ENCODE measurements at regions not wholly inside any gene's neighbourhood (a gene's known extent, or its start where the extent isn't known, plus 50 kb on each side); places are given as distances from the start of the nearest gene placed in this dataset.

DNA sequence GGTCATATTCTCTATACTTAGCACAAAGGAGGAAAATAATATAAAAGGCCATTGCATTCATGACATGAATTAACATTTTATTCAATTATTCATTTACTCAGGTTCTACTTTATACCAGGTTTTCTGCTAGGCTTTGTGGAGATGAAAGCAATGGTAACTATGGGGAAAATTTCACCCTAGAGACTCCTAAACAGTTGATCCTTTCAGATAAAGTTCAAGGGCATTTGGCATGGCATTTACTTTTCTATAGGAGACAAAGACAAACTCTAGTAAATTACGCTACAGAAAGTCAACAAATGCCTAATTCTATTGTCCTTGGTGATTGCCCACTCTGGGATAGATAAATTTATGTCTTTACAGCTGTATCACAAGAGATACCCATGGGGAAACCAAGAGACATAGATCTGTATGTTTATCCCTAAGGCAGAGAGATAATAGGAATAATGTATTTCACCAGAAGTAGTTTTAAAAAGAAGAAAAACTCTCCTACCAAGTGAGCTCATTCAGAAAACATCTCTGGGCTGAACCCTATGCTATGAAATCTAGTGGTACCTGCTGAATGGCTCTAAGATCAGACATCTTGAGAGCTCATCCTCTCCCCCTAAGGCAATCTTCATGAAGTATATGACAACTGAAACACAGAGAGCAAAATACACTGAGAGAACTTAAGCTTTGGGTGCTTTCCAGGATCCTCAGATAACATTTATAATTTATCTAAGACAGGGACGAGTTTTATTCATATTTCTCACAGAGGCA, 316.7 kb downstream of the ANTXR2 start:
- in situ Hi-C loops (cut with HindIII; ENCODE audit: low sequenced_read_pairs) = no loop called here
- TF ChIP-seq, protein P1, sequence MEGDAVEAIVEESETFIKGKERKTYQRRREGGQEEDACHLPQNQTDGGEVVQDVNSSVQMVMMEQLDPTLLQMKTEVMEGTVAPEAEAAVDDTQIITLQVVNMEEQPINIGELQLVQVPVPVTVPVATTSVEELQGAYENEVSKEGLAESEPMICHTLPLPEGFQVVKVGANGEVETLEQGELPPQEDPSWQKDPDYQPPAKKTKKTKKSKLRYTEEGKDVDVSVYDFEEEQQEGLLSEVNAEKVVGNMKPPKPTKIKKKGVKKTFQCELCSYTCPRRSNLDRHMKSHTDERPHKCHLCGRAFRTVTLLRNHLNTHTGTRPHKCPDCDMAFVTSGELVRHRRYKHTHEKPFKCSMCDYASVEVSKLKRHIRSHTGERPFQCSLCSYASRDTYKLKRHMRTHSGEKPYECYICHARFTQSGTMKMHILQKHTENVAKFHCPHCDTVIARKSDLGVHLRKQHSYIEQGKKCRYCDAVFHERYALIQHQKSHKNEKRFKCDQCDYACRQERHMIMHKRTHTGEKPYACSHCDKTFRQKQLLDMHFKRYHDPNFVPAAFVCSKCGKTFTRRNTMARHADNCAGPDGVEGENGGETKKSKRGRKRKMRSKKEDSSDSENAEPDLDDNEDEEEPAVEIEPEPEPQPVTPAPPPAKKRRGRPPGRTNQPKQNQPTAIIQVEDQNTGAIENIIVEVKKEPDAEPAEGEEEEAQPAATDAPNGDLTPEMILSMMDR (IDR thresholded peaks at IDR 0.05; ENCODE audit: low read depth, low read length) = no peak
- H3K4me3 ChIP-seq (ENCODE audit: low read depth, low read length) = no peak overlapping the region
- DNase-seq (ENCODE audit: low read depth, low spot score) = no peak

DNA sequence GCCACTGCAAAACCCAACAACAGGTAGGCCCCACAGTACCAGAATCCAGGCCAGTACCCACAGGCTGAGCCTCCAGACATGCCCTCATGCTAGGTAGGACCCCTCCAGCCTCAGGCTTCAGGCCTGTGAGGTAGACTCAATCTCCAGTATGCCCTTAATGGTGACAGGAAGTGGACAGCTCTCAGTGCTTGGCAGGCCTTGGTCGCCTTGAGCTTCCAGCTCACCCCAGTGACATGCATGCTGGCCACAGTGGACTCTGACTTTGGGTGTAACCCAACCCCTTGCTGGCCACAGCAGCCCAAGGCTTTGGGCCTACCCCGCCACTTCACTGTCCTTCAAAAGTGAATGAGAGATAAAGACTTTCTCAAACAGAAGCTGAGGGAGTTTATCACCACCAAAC, 324.2 kb downstream of the ANTXR2 start:
- TF ChIP-seq, protein P1 (IDR thresholded peaks at IDR 0.05; ENCODE audit: low read depth, low read length) = no peak
- in situ Hi-C loops (cut with HindIII; ENCODE audit: low sequenced_read_pairs) = no loop called here
- no peak overlapping the region for H3K4me3 ChIP-seq (ENCODE audit: low read depth, low read length)
- DNase-seq (ENCODE audit: low read depth, low spot score) = no peak

DNA sequence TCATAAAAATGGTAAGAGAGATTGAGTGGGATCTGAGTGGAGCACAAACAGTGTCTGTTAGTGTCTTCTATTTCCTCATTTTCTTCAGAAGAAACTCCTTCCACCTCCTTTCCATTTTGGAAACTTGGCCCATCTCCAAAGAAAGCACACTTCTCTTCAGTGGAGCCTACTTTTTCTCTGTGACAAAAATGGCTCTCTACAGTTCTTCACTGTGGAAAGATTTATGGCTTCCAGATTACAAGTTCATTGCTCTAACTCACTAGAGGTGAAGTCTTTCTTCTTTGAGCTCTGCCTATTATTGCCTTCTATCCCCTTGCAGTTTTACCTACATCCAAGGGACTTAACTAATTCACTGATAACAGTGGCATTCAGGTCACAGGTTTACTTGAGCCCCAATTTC, 325.8 kb downstream of the ANTXR2 start:
- TF ChIP-seq, protein P1 (IDR thresholded peaks at IDR 0.05; ENCODE audit: low read depth, low read length) = no peak
- H3K4me3 ChIP-seq (ENCODE audit: low read depth, low read length) = no peak overlapping the region
- in situ Hi-C loops (cut with HindIII; ENCODE audit: low sequenced_read_pairs) = no loop called here
- DNase-seq (ENCODE audit: low read depth, low spot score) = no peak

DNA sequence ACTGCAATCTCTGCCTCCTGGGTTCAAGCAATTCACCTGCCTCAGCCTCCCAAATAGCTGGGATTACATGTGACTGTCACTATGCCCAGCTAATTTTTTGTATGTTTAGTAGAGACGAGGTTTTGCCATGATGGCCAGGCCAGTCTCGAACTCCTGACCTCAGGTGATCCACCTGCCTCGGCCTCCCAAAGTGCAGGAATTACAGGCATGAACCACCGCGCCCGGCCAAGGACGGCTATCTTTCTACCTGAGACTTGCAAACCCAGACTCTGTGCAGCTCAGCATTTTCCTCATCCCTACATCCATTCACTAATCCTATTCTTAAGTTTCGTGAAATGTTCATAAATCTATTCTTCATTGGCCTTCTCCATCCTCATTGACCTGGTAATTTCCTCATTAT, 330.0 kb downstream of the ANTXR2 start:
- no peak overlapping the region for H3K4me3 ChIP-seq (ENCODE audit: low read depth, low read length)
- no peak for DNase-seq (ENCODE audit: low read depth, low spot score)
- in situ Hi-C loops (cut with HindIII; ENCODE audit: low sequenced_read_pairs) = no loop called here
- TF ChIP-seq, protein P1 (IDR thresholded peaks at IDR 0.05; ENCODE audit: low read depth, low read length) = no peak

DNA sequence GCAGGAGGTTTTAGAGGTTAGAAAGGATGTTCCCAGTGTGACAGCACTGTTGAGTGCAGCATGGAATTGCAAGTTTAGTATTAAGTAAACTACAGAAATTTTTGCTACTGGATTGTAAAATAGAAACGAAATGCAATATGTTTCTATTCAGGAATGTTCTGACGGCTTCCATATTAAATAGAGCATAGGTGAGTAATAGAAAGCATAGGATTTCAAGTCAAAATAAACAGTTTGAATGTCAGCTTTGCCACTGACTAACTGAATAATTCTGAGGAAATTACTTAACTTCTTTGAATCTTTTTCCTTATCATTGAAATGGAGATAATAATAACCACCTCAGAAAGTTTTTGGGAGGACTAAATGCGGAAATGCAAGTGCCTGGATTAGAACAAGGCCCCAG, 331.9 kb upstream of the GK2 start:
- no peak overlapping the region for H3K4me3 ChIP-seq (ENCODE audit: low read depth, low read length)
- no peak for DNase-seq (ENCODE audit: low read depth, low spot score)
- TF ChIP-seq, protein P1 (IDR thresholded peaks at IDR 0.05; ENCODE audit: low read depth, low read length) = no peak
- in situ Hi-C loops (cut with HindIII; ENCODE audit: low sequenced_read_pairs) = no loop called here

DNA sequence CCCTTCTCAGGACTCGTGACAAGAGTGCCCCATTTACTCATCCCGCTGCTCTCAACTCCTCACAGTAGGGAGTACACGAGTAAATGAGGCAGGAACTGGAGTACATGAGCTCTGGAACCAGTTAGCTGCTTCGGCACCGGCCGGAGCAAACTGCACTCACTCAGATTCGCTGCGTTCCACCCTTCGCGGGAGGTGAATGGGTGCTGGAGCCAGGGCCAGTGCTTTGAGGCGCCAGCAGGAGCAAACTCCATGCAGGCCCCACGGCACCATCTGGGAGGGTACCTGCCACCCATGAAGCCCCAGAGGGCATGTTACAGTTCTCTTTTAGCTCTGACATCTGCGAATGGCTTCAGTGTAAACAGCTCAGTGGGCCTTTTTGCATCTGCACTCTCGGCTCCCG, 315.5 kb upstream of the GK2 start:
- H3K4me3 ChIP-seq (ENCODE audit: low read depth, low read length) = no peak overlapping the region
- in situ Hi-C loops (cut with HindIII; ENCODE audit: low sequenced_read_pairs) = no loop called here
- TF ChIP-seq, protein P1 (IDR thresholded peaks at IDR 0.05; ENCODE audit: low read depth, low read length) = no peak
- DNase-seq (ENCODE audit: low read depth, low spot score) = no peak

Data from astrocyte of the spinal cord (primary cell).